ENCODE measurements at regions not wholly inside any gene's neighbourhood (a gene's known extent, or its start where the extent isn't known, plus 50 kb on each side); places are given as distances from the start of the nearest gene placed in this dataset.

DNA sequence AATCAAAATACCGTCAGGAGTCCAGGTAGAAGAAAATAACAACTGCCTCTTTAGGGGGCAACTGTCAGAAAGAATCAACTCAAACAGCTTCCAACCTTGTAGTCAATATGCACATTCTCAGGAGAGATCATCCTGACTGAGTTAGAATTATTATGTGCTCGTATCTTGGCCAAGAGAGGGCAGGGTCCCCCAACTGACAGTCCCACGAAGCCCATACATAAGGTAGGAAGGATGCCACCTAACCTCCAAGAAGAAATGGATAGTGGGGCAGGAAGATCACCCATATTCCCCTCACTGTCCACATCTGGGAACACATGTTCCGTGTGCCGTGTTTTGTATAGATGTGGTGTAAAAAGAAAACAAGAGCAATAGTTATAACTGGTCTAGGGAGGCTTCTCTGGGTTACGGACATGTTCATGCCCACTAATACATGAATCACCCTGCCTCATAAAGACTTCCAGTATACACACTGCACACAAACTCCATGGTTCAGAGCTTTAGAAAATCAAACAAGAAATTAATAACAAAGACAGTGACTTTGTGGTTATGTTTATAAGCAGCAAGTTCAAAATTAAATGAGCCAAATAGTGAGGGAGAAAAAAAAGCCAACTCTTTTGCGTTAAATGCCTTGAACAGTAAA lies 295.6 kb downstream of the FGFR2 start (continued):
- TF ChIP-seq MEF2A (IDR thresholded peaks at IDR 0.05; ENCODE audit: insufficient read depth, low read depth, low read length) (no peak), SIN3A (IDR thresholded peaks at IDR 0.05; ENCODE audit: low read depth, low read length) (no peak), EZH2 (IDR thresholded peaks at IDR 0.05; ENCODE audit: borderline replicate concordance, control insufficient read depth, low read depth, low read length) (no peak)

DNA sequence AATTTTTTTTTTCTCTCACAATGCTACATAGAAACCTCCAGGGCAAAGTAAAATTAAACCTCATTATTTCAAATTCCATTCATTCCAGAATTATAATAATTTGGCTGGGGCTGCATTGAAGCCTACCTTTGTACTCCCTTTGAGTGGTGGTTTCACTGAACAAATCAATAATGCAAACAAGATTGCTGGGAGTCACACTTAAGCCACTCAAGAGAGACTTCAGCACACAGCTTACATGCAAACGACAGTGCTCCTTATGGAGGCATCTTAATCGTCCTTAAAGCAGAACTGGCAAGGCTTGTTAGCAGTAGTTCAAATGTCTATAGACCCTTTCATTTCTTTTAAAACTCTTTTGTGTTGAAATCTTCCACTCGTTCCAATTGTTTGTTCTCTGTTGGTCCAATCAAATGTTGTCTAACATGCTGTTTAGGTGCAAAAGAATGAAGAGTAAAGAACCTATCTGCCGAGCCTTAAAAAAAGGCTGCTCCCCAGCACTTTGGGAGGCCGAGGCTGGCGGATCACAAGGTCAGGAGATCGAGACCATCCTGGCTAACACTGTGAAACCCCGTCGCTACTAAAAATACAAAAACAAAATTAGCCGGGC lies 294.9 kb downstream of the FGFR2 start:
- RAD21 ChIA-PET (ENCODE audit: unreplicated experiment) = no interaction called here
- Histone ChIP-seq H3K9ac (ENCODE audit: control insufficient read depth, insufficient read depth, low read length) (no peak overlapping the region), H3K9me3 (replicated peaks; ENCODE audit: control insufficient read depth, insufficient read depth, low read length) (no peaks in the 10 kb centered on the region), H3K27me3 (replicated peaks in 1 of 2; ENCODE audit: control insufficient read depth in 2 of 2, insufficient read depth in 2 of 2, low read length in 1 of 2) (peaks cover 0 to 1% of the 10 kb centered on the region in 2 experiments; a peak in 2 of 4 replicates), H3K4me1 (ENCODE audit: control insufficient read depth, insufficient read depth, low read length) (no peaks in the 10 kb centered on the region), H2AFZ (ENCODE audit: control insufficient read depth, low read depth, low read length) (no peak overlapping the region), H3K36me3 (ENCODE audit: control insufficient read depth in 2 of 2, insufficient read depth in 2 of 2, low read length in 1 of 2) (no peaks in the 10 kb centered on the region), H4K20me1 (ENCODE audit: control insufficient read depth, insufficient read depth) (no peaks in the 10 kb centered on the region), H3K79me2 (ENCODE audit: control insufficient read depth, insufficient read depth, low read length) (no peaks in the 10 kb centered on the region), H3K4me2 (ENCODE audit: control insufficient read depth, insufficient read depth) (no peak overlapping the region), H3K27ac (ENCODE audit: control insufficient read depth, insufficient read depth) (no peak overlapping the region), H3K4me3 (no peak overlapping the region)
- ATAC-seq (no peak), DNase-seq (ENCODE audit: low read depth, low spot score) (no peak), FAIRE-seq (no peak)
- 31% methylated on average over 10 of the region's 10 CpGs for WGBS (ENCODE audit: insufficient coverage, insufficient replicate concordance, low lambda C conversion rate, missing lambda C conversion rate)
- no TSS peak for BruUV-seq (replicated peaks)
- CTCF ChIA-PET = no interaction called here
- TF ChIP-seq MYC (IDR thresholded peaks at IDR 0.05; ENCODE audit: insufficient read depth, insufficient read length, insufficient replicate concordance, low read length, severe bottlenecking) (no peak), NFIC (IDR thresholded peaks at IDR 0.05; ENCODE audit: low read depth, low read length) (no peak), BCL11A (IDR thresholded peaks at IDR 0.05; ENCODE audit: low read depth, low read length) (no peak), CBX5 (IDR thresholded peaks at IDR 0.05; ENCODE audit: low read depth) (no peak), NFYA (IDR thresholded peaks at IDR 0.05; ENCODE audit: borderline replicate concordance, low read depth, low read length) (no peak), STAT1 (conservative IDR thresholded peaks at IDR 0.05) (no peak), NBN (IDR thresholded peaks at IDR 0.05) (no peak), ASH2L (IDR thresholded peaks at IDR 0.05; ENCODE audit: borderline replicate concordance, low read depth) (no peak), SMAD1 (IDR thresholded peaks at IDR 0.05; ENCODE audit: low read depth, partially characterized antibody) (no peak), IKZF1 (conservative IDR thresholded peaks at IDR 0.05) (no peak), JUND (IDR thresholded peaks at IDR 0.05; ENCODE audit: low read depth, low read length) (no peak)
- TF ChIP-seq, protein P1, sequence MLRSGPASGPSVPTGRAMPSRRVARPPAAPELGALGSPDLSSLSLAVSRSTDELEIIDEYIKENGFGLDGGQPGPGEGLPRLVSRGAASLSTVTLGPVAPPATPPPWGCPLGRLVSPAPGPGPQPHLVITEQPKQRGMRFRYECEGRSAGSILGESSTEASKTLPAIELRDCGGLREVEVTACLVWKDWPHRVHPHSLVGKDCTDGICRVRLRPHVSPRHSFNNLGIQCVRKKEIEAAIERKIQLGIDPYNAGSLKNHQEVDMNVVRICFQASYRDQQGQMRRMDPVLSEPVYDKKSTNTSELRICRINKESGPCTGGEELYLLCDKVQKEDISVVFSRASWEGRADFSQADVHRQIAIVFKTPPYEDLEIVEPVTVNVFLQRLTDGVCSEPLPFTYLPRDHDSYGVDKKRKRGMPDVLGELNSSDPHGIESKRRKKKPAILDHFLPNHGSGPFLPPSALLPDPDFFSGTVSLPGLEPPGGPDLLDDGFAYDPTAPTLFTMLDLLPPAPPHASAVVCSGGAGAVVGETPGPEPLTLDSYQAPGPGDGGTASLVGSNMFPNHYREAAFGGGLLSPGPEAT (IDR thresholded peaks at IDR 0.05; ENCODE audit: low read depth) = no peak
- SMC1A ChIA-PET (ENCODE audit: uncharacterized antibody, unreplicated experiment) = no interaction called here
- POLR2A ChIA-PET = no interaction called here
- in situ Hi-C loops (cut with MboI) (no loop called here), intact Hi-C loops (cut with micrococcal nuclease; ENCODE audit: unreplicated experiment) (no loop called here)

Measured in GM12878 (cell line).